Colonic mucosa (tissue), 4 donors: ENCODE measurements at regions not wholly inside any gene's neighbourhood (a gene's known extent, or its start where the extent isn't known, plus 50 kb on each side); places are given as distances from the start of the nearest gene placed in this dataset.

Experiments
- DNase-seq: peaks from one replicate; pipeline ENCODE4 v3.0.0-alpha.2; 2020
- H3K27ac ChIP-seq: fragments of 200-600 bp; one replicate; pipeline ENCODE4 v1.8.0; 2021
- H3K27me3 ChIP-seq: fragments of 200-600 bp; one replicate; pipeline ENCODE4 v1.8.0; 2021
- H3K36me3 ChIP-seq: fragments of 200-600 bp; one replicate; pipeline ENCODE4 v1.8.0; 2021
- H3K4me1 ChIP-seq: fragments of 200-600 bp; one replicate; pipeline ENCODE4 v1.8.0; 2021; ENCODE audit warnings: mild to moderate bottlenecking
- H3K4me3 ChIP-seq: fragments of 200-600 bp; one replicate; pipeline ENCODE4 v1.8.0; 2021
- H3K9ac ChIP-seq, 2 donors: one replicate each; pipeline ENCODE4 v1.7.0; 2013; ENCODE audit warnings: control low read depth in 2 of 2, low read depth in 2 of 2, low read length in 2 of 2
- H3K9me3 ChIP-seq: fragments of 200-600 bp; one replicate; pipeline ENCODE4 v1.8.0; 2021
- intact Hi-C: fragments of 100-400 bp; cut with DNase I; formaldehyde crosslinking; loops from one replicate; pipeline ENCODE4 v1.14.1; 2022
- TF ChIP-seq, protein P1 (sequence below): fragments of 200-600 bp; IDR thresholded peaks from one replicate; pipeline ENCODE4 v1.8.0; 2022; ENCODE audit warnings: antibody characterized with exemption, mild to moderate bottlenecking
- donor health status: healthy.
- donor health status: DM: no; HTN: no; CAD: no.
- donor health status: DM: no; HTN: no; CAD: no.

DNA sequence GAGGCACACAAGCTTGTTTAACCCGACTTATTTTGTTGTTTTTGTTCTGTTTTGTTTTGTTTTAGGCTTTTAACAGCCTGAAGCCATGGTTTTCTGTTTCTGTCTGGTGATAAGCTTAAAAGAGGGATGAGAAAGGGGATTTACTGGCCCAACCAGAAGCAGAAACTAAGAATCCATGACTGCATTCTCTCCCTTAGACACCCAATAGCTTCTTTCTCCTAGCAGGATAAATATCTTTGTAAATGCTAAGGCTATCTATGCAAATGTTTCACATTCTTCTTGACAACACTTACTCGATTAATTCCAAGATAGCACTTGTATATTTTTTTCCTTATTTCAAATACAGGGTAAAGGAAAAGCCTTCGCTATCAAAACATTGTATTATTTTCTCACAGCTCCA lies 53.7 kb upstream of the SMAD1 start:
- intact Hi-C loops: no loop called here
- Histone ChIP-seq H3K9me3 (no peaks in the 10 kb centered on the region), H3K36me3 (no peaks in the 10 kb centered on the region), H3K27me3 (no peaks in the 10 kb centered on the region), H3K4me3 (no peak overlapping the region), H3K27ac (no peak overlapping the region), H3K9ac (no peak overlapping the region), H3K4me1 (no peaks in the 10 kb centered on the region)
- TF ChIP-seq, protein P1, sequence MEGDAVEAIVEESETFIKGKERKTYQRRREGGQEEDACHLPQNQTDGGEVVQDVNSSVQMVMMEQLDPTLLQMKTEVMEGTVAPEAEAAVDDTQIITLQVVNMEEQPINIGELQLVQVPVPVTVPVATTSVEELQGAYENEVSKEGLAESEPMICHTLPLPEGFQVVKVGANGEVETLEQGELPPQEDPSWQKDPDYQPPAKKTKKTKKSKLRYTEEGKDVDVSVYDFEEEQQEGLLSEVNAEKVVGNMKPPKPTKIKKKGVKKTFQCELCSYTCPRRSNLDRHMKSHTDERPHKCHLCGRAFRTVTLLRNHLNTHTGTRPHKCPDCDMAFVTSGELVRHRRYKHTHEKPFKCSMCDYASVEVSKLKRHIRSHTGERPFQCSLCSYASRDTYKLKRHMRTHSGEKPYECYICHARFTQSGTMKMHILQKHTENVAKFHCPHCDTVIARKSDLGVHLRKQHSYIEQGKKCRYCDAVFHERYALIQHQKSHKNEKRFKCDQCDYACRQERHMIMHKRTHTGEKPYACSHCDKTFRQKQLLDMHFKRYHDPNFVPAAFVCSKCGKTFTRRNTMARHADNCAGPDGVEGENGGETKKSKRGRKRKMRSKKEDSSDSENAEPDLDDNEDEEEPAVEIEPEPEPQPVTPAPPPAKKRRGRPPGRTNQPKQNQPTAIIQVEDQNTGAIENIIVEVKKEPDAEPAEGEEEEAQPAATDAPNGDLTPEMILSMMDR: no peak
- no peak for DNase-seq

DNA sequence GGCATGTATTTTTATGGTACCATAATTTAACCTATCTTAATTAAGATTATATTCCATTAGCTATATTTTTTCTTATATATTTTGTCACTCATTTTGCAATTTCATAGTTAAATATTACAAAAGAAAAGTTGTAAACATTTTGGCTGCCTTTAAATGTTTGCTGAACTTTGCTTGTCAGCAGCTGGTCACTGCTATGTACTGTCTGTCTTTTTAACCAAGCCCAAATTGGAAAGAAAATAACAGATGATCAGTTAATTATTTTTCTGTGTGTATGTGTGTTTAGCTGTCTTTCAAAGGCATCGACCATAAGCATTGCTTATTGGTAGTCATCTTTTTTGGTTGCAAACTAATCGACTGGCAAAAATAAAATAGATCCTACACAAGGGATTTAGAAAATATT lies 54.4 kb upstream of the SMAD1 start:
- Histone ChIP-seq H3K27me3 (no peaks in the 10 kb centered on the region), H3K36me3 (no peaks in the 10 kb centered on the region), H3K4me3 (no peak overlapping the region), H3K27ac (no peak overlapping the region), H3K4me1 (no peaks in the 10 kb centered on the region), H3K9ac (no peak overlapping the region), H3K9me3 (no peaks in the 10 kb centered on the region)
- TF ChIP-seq, protein P1: no peak
- DNase-seq: no peak
- intact Hi-C loops: no loop called here

DNA sequence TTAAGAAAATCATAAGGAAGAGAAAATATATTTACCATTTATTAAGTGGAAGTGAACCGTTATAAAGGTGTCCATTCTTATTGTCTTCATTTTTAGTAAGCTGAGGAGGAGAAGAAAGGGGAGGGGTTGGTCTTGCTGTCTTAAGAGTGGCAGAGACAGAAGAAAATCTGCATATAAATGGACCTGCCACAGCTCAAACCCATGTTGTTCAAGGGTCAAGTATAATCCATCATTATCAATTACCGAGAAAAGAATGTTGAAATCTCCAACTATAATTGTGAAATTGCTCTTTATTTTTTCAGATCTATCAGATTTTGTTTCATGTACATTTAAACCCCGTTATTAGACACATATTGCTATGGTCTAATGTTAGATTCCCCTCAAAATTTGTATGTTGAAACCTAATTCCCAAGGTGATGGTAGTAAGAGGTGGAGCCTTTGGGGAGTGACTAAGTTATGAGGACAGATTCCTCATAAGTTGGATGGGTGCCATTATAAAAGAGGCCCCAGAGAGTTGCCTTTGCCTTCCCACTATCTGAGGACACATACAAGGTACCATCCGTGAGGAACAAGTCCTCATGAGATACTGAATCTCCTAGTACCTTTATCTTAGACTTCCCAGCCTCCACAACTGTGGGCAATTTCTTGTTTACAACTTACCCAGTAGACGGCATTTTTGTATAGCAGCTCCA lies 58.5 kb upstream of the SMAD1 start:
- intact Hi-C loops: no loop called here
- Histone ChIP-seq H3K4me3 (no peak overlapping the region), H3K9ac (no peak overlapping the region), H3K9me3 (no peaks in the 10 kb centered on the region), H3K4me1 (no peaks in the 10 kb centered on the region), H3K36me3 (no peaks in the 10 kb centered on the region), H3K27ac (no peak overlapping the region), H3K27me3 (no peaks in the 10 kb centered on the region)
- no peak for DNase-seq
- TF ChIP-seq, protein P1: no peak

DNA sequence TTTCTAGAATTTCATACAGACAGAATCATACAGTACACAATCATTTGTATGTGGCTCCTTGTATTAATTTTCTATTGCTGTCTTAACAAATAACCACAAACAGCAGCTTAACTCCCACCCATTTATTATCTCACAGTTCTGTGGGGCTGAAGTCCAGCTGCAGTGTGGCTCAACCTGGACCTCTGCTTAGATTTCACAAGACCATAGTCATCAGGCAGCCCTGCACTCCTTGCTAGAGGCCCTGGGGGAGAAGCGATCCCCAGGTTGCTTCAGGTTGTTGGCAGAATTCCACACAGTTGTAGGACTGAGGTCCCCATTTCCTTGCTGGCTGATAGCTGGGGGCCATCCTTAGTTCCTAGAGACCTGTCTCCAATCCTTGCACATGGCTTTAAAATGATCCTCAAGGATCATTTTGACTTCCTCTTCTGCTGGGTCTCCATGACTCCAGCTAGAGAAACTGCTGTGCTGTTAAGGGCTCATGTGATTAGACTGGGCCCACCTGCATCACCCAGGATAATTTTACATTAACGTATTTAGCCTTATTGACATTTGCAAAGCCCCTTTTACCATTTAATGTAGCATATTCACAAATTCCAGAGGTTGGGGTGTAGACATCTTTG lies 60.9 kb upstream of the SMAD1 start:
- H3K9me3 ChIP-seq: no peaks in the 10 kb centered on the region
- DNase-seq: no peak
- no peak overlapping the region for H3K27ac ChIP-seq
- no peak overlapping the region for H3K9ac ChIP-seq
- no peaks in the 10 kb centered on the region for H3K27me3 ChIP-seq
- intact Hi-C loops: no loop called here
- no peak overlapping the region for H3K4me3 ChIP-seq
- no peaks in the 10 kb centered on the region for H3K36me3 ChIP-seq
- no peaks in the 10 kb centered on the region for H3K4me1 ChIP-seq
- TF ChIP-seq, protein P1: no peak

DNA sequence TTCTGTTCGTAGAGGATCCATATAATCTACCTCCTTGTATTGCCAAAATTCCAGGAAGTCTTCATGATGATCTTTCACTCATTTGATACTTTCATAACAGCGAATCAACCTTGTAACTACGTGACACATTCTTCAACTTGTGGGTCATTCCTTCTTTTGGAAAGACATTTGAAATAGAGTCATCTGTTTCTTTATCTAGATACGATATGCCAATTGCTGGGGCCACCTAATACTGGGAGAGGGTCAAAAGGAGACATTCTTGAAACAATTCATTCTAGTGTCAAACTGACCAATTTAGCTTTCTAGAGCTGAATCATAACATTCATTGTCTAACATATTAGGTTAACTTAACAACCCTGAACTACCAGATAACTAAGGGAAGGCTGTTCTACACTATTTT lies 62.9 kb upstream of the SMAD1 start:
- DNase-seq: no peak
- no peak overlapping the region for H3K9ac ChIP-seq
- H3K36me3 ChIP-seq: no peaks in the 10 kb centered on the region
- TF ChIP-seq, protein P1: no peak
- H3K27me3 ChIP-seq: no peaks in the 10 kb centered on the region
- H3K4me1 ChIP-seq: no peaks in the 10 kb centered on the region
- H3K27ac ChIP-seq: no peak overlapping the region
- H3K4me3 ChIP-seq: no peak overlapping the region
- intact Hi-C loops: no loop called here
- no peaks in the 10 kb centered on the region for H3K9me3 ChIP-seq
